OCI-M2 (cell line): ENCODE measurements at regions not wholly inside any gene's neighbourhood (a gene's known extent, or its start where the extent isn't known, plus 50 kb on each side); places are given as distances from the start of the nearest gene placed in this dataset.

Experiments
- DNase-seq: peaks from one replicate; lab custom pipeline; 2025; ENCODE audit not compliant: unreplicated experiment; lab: John Stamatoyannopoulos, UW

- DNase-seq: no peak
Measured at GRCh38 chr14:97891515-97891914, 1094.3 kb downstream of the VRK1 start.

- no peak for DNase-seq
Measured at GRCh38 chr14:97894552-97894951, 1097.4 kb downstream of the VRK1 start.

- DNase-seq: no peak
Measured at GRCh38 chr14:97900196-97900854, 1103.1 kb downstream of the VRK1 start.

- no peak for DNase-seq
Measured at GRCh38 chr14:97902630-97903029, 1105.4 kb downstream of the VRK1 start.

- DNase-seq: no peak
Measured at GRCh38 chr14:97903821-97904220, 1106.6 kb downstream of the VRK1 start.

GRCh38 chr14:97912217-97912616, 1115.0 kb downstream of the VRK1 start:
- no peak for DNase-seq

DNA sequence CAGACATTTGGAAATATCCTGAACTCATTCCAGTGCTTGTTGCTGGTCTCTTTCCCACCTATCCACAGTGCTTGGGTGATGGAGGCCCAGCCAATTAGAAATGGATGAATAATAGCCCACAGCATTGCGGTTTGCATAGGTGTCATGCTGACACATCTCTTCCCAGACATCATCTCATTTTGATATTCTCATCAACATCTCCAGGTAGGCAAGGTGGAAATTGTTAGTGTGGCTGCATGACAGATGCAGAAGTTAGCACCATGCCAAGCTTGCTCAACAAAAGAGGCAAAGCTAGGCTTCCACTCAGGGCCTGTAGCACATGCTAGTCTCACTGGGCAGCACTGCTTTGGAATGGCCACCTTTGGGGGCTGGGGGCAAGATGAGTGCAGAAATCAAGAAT, 1118.9 kb downstream of the VRK1 start:
- DNase-seq: no peak

GRCh38 chr14:97916669-97917568, 1119.7 kb downstream of the VRK1 start:
- no peak for DNase-seq

DNA sequence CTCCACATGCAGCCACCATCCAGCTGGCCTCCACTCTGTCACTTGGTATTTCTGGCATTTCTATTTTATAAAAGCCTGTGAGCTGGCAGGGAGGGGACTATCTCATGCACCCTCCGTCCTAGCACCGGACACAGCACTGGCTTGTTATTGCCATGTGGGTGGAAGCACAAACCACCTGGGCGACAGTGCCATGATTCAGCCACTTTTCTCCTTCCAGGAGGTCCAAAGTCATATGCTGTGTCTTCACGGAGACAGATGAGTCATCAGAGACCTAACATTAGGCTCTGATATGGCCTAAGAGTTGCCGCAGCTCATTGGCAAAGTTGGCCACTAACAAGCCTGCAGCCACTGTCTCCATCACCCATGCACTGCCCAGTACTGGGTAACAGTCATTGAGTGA, 1123.0 kb downstream of the VRK1 start:
- DNase-seq: no peak

- no peak for DNase-seq
Measured at GRCh38 chr14:97921296-97921695, 1124.1 kb downstream of the VRK1 start.

GRCh38 chr14:97924922-97925613, 1127.9 kb downstream of the VRK1 start:
- DNase-seq: no peak

GRCh38 chr14:97930166-97930565, 1133.0 kb downstream of the VRK1 start:
- DNase-seq: no peak

DNA sequence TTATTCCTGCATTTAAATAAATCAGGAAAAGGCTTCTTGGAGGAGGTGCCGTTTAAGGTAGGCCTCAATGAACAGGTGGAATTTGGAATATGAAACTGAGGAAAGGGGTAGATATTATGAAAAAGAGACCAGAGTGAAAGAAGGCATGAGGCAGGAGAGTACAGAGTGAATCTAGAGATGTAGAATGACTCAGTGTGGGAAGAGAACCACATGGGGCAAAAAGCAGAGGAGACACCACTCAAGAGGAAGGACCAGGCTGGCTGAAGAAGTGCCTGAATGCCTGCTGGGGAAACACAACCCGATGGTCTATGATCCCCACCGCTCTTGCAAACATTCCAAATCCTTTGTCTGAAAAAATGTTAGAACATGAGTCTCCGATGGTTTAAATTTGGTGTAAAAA, 1134.1 kb downstream of the VRK1 start:
- DNase-seq: no peak

GRCh38 chr14:97942921-97943320, 1145.7 kb downstream of the VRK1 start:
- DNase-seq: no peak

DNA sequence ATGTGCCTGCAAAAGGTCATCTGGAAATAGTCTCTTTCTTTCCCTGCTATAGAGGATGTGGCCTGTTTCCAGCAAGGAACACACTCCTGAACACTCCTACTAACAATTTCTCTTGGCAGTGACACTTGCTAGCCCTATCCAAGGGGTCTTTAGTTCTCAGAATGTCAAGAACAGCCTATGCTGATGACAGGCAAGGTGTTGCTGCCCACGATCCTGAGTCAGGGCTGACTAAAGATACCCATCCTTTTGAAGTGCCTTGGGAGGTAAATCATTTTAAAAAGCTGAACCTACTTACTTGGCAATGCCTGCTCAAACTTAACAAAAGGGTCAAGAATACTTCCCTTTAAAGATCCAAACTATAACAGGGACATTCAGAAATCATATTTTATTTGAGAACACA, 1146.4 kb downstream of the VRK1 start:
- no peak for DNase-seq

GRCh38 chr14:97944380-97944779, 1147.2 kb downstream of the VRK1 start:
- DNase-seq: no peak

DNA sequence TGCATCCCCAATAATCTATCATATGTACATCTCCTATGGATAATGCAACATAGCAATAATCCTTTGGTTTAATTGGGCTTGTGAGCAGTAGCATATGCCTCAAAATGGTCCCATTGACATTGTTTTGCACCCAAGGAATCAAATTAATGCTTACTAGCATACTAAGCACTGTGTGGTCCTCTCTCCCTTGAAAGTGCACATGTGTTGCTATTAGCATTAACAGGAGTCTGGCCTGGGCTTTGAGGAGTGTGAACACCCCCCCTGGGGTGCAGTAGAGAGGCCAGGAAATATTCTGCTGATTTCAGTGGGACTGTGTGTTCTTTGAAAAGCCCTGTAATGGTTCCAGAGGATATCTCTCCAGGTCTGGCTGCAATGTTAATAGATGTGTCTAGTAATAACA, 1148.4 kb downstream of the VRK1 start:
- DNase-seq: no peak

GRCh38 chr14:97946240-97946639, 1149.1 kb downstream of the VRK1 start:
- no peak for DNase-seq

- no peak for DNase-seq
Measured at GRCh38 chr14:97946641-97947040, 1149.5 kb downstream of the VRK1 start.

DNA sequence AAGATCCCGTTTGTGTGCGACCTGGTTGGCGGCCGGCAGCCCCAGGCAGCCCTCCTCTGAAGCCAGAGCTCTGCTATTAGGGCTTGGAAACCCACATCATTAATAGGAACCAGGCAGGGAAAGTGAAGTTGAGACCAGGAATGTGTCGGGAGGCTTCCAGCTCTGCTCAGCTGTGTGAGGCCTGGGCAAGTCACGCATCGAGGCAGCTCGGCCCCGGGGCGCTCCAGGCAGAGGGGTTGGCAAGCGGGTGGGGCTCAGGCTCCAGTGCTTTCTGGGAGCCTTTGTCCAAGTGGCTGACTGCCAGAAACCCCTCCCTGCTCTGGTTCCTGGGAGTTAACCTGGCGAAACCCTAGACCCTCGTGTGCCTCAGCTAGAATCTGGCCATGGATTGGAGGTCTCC, 1151.7 kb downstream of the VRK1 start:
- DNase-seq: no peak

- DNase-seq: no peak
Measured at GRCh38 chr14:97956581-97957340, 1159.6 kb downstream of the VRK1 start.
